ENCODE measurements at regions not wholly inside any gene's neighbourhood (a gene's known extent, or its start where the extent isn't known, plus 50 kb on each side); places are given as distances from the start of the nearest gene placed in this dataset.

DNA sequence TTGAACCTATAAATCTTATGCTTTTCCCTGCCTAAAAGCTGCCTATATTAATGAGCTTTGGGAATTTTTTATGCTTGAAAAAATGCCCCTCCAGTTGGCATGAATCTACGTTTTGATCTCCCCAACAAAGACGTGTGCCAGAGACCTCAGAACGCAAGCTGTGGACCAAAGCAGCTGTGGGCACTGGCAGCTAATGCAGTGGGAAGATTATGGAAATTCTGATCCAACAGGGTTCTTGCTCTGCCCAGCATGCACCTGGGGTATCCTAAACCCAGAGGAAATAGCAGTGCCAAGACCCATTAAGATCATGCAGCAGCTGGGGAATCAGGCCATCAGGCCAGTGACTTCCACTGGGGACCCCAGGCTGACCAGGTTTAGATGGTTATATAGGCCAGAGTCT, 423.0 kb downstream of the ZBBX start:
- TF ChIP-seq, protein P1, sequence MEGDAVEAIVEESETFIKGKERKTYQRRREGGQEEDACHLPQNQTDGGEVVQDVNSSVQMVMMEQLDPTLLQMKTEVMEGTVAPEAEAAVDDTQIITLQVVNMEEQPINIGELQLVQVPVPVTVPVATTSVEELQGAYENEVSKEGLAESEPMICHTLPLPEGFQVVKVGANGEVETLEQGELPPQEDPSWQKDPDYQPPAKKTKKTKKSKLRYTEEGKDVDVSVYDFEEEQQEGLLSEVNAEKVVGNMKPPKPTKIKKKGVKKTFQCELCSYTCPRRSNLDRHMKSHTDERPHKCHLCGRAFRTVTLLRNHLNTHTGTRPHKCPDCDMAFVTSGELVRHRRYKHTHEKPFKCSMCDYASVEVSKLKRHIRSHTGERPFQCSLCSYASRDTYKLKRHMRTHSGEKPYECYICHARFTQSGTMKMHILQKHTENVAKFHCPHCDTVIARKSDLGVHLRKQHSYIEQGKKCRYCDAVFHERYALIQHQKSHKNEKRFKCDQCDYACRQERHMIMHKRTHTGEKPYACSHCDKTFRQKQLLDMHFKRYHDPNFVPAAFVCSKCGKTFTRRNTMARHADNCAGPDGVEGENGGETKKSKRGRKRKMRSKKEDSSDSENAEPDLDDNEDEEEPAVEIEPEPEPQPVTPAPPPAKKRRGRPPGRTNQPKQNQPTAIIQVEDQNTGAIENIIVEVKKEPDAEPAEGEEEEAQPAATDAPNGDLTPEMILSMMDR (IDR thresholded peaks at IDR 0.05) = no peak
- TF ChIP-seq, protein P2, sequence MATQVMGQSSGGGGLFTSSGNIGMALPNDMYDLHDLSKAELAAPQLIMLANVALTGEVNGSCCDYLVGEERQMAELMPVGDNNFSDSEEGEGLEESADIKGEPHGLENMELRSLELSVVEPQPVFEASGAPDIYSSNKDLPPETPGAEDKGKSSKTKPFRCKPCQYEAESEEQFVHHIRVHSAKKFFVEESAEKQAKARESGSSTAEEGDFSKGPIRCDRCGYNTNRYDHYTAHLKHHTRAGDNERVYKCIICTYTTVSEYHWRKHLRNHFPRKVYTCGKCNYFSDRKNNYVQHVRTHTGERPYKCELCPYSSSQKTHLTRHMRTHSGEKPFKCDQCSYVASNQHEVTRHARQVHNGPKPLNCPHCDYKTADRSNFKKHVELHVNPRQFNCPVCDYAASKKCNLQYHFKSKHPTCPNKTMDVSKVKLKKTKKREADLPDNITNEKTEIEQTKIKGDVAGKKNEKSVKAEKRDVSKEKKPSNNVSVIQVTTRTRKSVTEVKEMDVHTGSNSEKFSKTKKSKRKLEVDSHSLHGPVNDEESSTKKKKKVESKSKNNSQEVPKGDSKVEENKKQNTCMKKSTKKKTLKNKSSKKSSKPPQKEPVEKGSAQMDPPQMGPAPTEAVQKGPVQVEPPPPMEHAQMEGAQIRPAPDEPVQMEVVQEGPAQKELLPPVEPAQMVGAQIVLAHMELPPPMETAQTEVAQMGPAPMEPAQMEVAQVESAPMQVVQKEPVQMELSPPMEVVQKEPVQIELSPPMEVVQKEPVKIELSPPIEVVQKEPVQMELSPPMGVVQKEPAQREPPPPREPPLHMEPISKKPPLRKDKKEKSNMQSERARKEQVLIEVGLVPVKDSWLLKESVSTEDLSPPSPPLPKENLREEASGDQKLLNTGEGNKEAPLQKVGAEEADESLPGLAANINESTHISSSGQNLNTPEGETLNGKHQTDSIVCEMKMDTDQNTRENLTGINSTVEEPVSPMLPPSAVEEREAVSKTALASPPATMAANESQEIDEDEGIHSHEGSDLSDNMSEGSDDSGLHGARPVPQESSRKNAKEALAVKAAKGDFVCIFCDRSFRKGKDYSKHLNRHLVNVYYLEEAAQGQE (IDR thresholded peaks at IDR 0.05; ENCODE audit: insufficient read depth in 1 of 2, low read depth in 2 of 2, low read length in 1 of 2) = no peak
- TF ChIP-seq POLR2AphosphoS5 (IDR thresholded peaks at IDR 0.05; ENCODE audit: low read depth, low read length) (no peak), TCF7L2 (IDR thresholded peaks at IDR 0.05; ENCODE audit: low read depth, low read length) (no peak), SIN3A (IDR thresholded peaks at IDR 0.05; ENCODE audit: borderline replicate concordance, insufficient read depth, low read depth, low read length) (no peak)
